ENCODE measurements at regions not wholly inside any gene's neighbourhood (a gene's known extent, or its start where the extent isn't known, plus 50 kb on each side); places are given as distances from the start of the nearest gene placed in this dataset.

DNA sequence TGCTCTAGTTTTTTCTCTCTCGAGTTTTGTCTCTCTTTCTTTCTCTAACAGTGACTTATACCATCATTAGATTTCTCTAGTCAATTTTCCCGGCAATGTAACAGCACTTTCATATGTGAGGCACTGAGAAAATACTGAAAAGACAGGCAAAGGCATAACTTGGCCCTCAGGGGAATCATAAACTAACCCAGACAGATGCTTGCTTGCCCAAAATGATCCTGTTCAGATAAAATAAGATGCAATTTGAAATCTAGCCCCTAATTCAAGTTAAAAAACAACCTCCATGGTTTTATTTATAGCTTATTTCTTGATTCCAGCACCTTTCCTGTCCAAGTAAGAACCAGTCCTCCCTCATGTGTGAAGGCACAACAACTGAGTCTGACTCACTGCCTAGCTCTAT is 294.6 kb downstream of the GAS1 start:
- TF ChIP-seq NR3C1 (CRISPR knock-in tag; IDR thresholded peaks at IDR 0.05) (no peak), ZNF121 (CRISPR knock-in tag; conservative IDR thresholded peaks at IDR 0.05) (no peak), SMAD4 (CRISPR knock-in tag; conservative IDR thresholded peaks at IDR 0.05) (no peak), MAFK (IDR thresholded peaks at IDR 0.05; ENCODE audit: low read length) (no peak), BHLHE40 (IDR thresholded peaks at IDR 0.05; ENCODE audit: low read length) (no peak)
- TF ChIP-seq, protein P1, sequence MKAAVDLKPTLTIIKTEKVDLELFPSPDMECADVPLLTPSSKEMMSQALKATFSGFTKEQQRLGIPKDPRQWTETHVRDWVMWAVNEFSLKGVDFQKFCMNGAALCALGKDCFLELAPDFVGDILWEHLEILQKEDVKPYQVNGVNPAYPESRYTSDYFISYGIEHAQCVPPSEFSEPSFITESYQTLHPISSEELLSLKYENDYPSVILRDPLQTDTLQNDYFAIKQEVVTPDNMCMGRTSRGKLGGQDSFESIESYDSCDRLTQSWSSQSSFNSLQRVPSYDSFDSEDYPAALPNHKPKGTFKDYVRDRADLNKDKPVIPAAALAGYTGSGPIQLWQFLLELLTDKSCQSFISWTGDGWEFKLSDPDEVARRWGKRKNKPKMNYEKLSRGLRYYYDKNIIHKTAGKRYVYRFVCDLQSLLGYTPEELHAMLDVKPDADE (conservative IDR thresholded peaks at IDR 0.05; ENCODE audit: control insufficient read depth, low read depth, low read length), result no peak
- TF ChIP-seq, protein P2, sequence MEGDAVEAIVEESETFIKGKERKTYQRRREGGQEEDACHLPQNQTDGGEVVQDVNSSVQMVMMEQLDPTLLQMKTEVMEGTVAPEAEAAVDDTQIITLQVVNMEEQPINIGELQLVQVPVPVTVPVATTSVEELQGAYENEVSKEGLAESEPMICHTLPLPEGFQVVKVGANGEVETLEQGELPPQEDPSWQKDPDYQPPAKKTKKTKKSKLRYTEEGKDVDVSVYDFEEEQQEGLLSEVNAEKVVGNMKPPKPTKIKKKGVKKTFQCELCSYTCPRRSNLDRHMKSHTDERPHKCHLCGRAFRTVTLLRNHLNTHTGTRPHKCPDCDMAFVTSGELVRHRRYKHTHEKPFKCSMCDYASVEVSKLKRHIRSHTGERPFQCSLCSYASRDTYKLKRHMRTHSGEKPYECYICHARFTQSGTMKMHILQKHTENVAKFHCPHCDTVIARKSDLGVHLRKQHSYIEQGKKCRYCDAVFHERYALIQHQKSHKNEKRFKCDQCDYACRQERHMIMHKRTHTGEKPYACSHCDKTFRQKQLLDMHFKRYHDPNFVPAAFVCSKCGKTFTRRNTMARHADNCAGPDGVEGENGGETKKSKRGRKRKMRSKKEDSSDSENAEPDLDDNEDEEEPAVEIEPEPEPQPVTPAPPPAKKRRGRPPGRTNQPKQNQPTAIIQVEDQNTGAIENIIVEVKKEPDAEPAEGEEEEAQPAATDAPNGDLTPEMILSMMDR (IDR thresholded peaks at IDR 0.05 in 2 of 3, conservative IDR thresholded peaks at IDR 0.05 in 1 of 3; ENCODE audit: insufficient read depth in 2 of 3, low read depth in 1 of 3, low read length in 3 of 3), result no peak

Data from K562 (cell line).